ENCODE measurements at regions not wholly inside any gene's neighbourhood (a gene's known extent, or its start where the extent isn't known, plus 50 kb on each side); places are given as distances from the start of the nearest gene placed in this dataset.

DNA sequence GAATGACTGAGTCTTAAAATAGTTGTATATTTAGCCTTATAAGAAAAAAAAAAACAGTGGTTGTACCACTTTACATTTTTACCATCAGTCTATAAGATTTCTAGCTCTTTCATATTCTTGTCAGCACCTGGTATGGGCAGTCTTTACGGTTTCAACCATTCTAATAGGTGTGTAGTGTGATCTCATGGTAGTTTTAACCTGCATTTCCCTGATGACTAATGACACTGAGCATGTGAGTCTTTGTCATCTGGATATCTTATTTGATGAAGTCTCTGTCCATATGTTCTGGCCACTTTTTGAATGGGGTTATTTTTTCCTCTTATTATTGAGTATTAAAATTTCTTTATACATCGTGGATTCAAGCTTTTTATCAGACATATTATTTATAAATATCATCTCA, 365.3 kb upstream of the IGFBP3 start:
- TF ChIP-seq, protein P1, sequence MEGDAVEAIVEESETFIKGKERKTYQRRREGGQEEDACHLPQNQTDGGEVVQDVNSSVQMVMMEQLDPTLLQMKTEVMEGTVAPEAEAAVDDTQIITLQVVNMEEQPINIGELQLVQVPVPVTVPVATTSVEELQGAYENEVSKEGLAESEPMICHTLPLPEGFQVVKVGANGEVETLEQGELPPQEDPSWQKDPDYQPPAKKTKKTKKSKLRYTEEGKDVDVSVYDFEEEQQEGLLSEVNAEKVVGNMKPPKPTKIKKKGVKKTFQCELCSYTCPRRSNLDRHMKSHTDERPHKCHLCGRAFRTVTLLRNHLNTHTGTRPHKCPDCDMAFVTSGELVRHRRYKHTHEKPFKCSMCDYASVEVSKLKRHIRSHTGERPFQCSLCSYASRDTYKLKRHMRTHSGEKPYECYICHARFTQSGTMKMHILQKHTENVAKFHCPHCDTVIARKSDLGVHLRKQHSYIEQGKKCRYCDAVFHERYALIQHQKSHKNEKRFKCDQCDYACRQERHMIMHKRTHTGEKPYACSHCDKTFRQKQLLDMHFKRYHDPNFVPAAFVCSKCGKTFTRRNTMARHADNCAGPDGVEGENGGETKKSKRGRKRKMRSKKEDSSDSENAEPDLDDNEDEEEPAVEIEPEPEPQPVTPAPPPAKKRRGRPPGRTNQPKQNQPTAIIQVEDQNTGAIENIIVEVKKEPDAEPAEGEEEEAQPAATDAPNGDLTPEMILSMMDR (IDR thresholded peaks at IDR 0.05 in 2 of 3, conservative IDR thresholded peaks at IDR 0.05 in 1 of 3; ENCODE audit: borderline replicate concordance in 1 of 3, insufficient read depth in 1 of 3, low read depth in 2 of 3, low read length in 2 of 3), result no peak
- TF ChIP-seq, protein P2, sequence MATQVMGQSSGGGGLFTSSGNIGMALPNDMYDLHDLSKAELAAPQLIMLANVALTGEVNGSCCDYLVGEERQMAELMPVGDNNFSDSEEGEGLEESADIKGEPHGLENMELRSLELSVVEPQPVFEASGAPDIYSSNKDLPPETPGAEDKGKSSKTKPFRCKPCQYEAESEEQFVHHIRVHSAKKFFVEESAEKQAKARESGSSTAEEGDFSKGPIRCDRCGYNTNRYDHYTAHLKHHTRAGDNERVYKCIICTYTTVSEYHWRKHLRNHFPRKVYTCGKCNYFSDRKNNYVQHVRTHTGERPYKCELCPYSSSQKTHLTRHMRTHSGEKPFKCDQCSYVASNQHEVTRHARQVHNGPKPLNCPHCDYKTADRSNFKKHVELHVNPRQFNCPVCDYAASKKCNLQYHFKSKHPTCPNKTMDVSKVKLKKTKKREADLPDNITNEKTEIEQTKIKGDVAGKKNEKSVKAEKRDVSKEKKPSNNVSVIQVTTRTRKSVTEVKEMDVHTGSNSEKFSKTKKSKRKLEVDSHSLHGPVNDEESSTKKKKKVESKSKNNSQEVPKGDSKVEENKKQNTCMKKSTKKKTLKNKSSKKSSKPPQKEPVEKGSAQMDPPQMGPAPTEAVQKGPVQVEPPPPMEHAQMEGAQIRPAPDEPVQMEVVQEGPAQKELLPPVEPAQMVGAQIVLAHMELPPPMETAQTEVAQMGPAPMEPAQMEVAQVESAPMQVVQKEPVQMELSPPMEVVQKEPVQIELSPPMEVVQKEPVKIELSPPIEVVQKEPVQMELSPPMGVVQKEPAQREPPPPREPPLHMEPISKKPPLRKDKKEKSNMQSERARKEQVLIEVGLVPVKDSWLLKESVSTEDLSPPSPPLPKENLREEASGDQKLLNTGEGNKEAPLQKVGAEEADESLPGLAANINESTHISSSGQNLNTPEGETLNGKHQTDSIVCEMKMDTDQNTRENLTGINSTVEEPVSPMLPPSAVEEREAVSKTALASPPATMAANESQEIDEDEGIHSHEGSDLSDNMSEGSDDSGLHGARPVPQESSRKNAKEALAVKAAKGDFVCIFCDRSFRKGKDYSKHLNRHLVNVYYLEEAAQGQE (IDR thresholded peaks at IDR 0.05; ENCODE audit: low read depth), result no peak
- TF ChIP-seq POLR2AphosphoS5 (IDR thresholded peaks at IDR 0.05; ENCODE audit: low read depth, low read length), result no peak
